ENCODE measurements at regions not wholly inside any gene's neighbourhood (a gene's known extent, or its start where the extent isn't known, plus 50 kb on each side); places are given as distances from the start of the nearest gene placed in this dataset.
A peak's percentile ranks its signal among the peaks of the same experiment; 100 is the strongest.

DNA sequence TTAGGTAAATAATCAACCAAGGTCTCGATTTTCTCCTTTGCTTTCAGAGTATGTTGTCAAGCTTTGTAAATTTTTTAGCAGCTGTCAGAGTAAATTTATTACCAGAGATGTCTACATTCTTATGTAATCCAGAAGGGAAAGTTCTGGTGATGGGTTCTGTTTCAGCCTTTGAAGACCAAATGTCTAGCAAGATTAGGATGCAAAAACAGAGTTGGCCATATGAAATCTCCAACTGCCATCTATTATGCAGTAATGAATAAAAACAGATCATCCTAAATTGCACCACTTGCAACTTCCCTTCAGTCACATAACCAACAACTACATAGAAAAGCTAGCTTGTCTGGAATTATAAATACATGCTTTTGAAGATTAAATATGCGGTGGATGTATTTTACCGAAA is 826.8 kb upstream of the KIF2B start:
- intact Hi-C loops (cut with DNase I), result no loop called here
- no peaks in the 10 kb centered on the region for H3K4me1 ChIP-seq (ENCODE audit: control insufficient read depth in 2 of 3, insufficient read depth in 2 of 3, low read depth in 1 of 3, low read length in 3 of 3)
- H3K27me3 ChIP-seq (ENCODE audit: control insufficient read depth, insufficient read depth, low read length), result no peaks in the 10 kb centered on the region
- no peaks in the 10 kb centered on the region for H3K36me3 ChIP-seq (ENCODE audit: control insufficient read depth in 2 of 3, insufficient read depth in 3 of 3, low read length in 3 of 3)
- H3K9ac ChIP-seq (ENCODE audit: low read length in 3 of 3), result no peak overlapping the region
- FAIRE-seq (no peak), DNase-seq (no peak)
- TF ChIP-seq CTCF (IDR thresholded peaks at IDR 0.05; ENCODE audit: borderline replicate concordance, extremely low read depth, insufficient read depth), result no peak
- peaks cover 0 to 4% (median 0%) of the 10 kb centered on the region in 3 donors for H3K9me3 ChIP-seq (ENCODE audit: control insufficient read depth in 2 of 3, insufficient read depth in 1 of 3, low read length in 3 of 3)
- no peak overlapping the region for H3K27ac ChIP-seq (ENCODE audit: low read depth in 2 of 2, low read length in 2 of 2)
- no peak overlapping the region for H3K4me3 ChIP-seq (ENCODE audit: low read length in 3 of 3)

DNA sequence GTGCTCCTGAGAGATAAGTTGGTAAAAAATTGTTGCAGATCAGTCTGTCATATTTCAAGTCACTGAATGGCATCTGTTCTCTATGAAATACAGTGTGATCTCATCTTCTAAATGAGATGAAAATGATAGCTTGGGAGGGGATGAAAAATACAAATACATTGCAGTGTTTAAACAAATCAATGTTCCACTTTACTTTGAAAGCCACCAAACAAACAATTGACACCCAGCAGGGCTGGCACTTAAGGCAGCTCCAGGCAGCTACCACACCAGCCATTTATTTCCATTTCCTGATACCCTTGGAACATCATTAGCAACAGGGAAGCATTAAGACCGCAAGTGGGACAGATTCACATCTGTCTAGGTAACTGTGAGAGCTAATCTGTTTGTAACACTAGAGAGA is 827.6 kb upstream of the KIF2B start:
- no peak overlapping the region for H3K4me3 ChIP-seq (ENCODE audit: low read length in 3 of 3)
- H3K27me3 ChIP-seq (ENCODE audit: control insufficient read depth, insufficient read depth, low read length), result no peaks in the 10 kb centered on the region
- no peaks in the 10 kb centered on the region for H3K36me3 ChIP-seq (ENCODE audit: control insufficient read depth in 2 of 3, insufficient read depth in 3 of 3, low read length in 3 of 3)
- intact Hi-C loops (cut with DNase I), result no loop called here
- no peak overlapping the region for H3K27ac ChIP-seq (ENCODE audit: low read depth in 2 of 2, low read length in 2 of 2)
- DNase-seq (no peak), FAIRE-seq (no peak)
- peaks cover 0 to 4% (median 0%) of the 10 kb centered on the region in 3 donors for H3K9me3 ChIP-seq (ENCODE audit: control insufficient read depth in 2 of 3, insufficient read depth in 1 of 3, low read length in 3 of 3)
- no peak overlapping the region for H3K9ac ChIP-seq (ENCODE audit: low read length in 3 of 3)
- H3K4me1 ChIP-seq (ENCODE audit: control insufficient read depth in 2 of 3, insufficient read depth in 2 of 3, low read depth in 1 of 3, low read length in 3 of 3), result no peaks in the 10 kb centered on the region
- TF ChIP-seq CTCF (IDR thresholded peaks at IDR 0.05; ENCODE audit: borderline replicate concordance, extremely low read depth, insufficient read depth), result no peak

DNA sequence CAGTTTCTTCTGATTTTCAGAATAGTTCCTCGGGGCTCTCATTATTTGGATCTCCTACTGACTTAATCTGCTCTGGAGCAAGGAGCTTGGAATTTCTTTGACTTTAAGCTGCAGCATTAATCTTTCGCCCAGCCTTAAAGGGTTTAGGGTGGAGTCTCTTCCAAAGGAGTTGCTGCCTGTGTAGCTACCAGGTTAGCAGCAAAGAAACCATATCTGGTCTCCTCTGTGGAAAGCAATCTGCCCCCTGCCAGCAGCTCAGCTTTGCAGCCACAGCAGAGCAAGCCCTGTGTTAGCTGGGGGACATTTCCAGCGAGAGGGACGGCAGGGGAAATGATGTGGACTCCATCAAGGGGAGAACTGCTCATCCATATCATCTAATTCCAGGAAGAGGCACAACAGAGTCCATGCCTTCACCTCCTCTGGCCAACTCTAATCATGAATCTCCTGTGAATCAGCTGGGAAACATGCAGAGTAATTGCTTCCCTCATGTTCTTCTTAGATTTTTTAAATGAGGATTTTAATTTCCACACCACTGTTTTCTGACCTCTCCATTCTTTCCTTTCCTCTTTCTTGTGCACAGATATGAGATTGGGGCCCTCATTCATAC is 827.6 kb upstream of the CA10 start:
- FAIRE-seq (no peak), DNase-seq (peak in 3 of 5 donors; percentile 3 to 27 (median 9))
- Histone ChIP-seq H3K4me1 (ENCODE audit: control insufficient read depth in 2 of 3, insufficient read depth in 2 of 3, low read depth in 1 of 3, low read length in 3 of 3) (no peaks in the 10 kb centered on the region), H3K27ac (ENCODE audit: low read depth in 2 of 2, low read length in 2 of 2) (no peak overlapping the region), H3K36me3 (ENCODE audit: control insufficient read depth in 2 of 3, insufficient read depth in 3 of 3, low read length in 3 of 3) (no peaks in the 10 kb centered on the region), H3K9ac (ENCODE audit: low read length in 3 of 3) (no peak overlapping the region), H3K27me3 (ENCODE audit: control insufficient read depth, insufficient read depth, low read length) (no peaks in the 10 kb centered on the region), H3K9me3 (ENCODE audit: control insufficient read depth in 2 of 3, insufficient read depth in 1 of 3, low read length in 3 of 3) (no peaks in the 10 kb centered on the region), H3K4me3 (ENCODE audit: low read length in 3 of 3) (no peak overlapping the region)
- no peak for TF ChIP-seq CTCF (IDR thresholded peaks at IDR 0.05; ENCODE audit: borderline replicate concordance, extremely low read depth, insufficient read depth)
- intact Hi-C loops (cut with DNase I), result no loop called here

DNA sequence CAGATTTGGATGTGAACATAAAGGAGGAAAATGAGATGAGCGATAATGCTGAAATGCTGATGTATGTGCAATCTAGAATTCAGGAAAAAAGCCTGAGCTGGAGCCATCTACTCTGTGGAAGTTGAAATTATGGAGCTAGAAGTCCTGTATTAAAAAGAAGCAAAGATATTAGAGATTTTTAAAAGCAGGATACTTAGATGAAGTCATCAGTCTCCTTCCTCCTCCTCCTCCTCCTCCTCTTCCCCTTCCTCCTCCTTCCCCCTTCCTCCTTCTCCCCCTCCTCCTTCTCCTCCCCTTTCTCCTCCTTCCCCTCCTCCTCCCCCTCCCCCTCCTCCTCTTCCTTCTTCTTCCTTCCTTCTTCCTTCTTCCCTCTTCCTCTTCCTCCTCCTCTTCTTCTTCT is 823.8 kb upstream of the CA10 start:
- intact Hi-C loops (cut with DNase I), result no loop called here
- TF ChIP-seq CTCF (IDR thresholded peaks at IDR 0.05; ENCODE audit: borderline replicate concordance, extremely low read depth, insufficient read depth), result no peak
- Histone ChIP-seq H3K4me3 (ENCODE audit: low read length in 3 of 3) (no peak overlapping the region), H3K9ac (ENCODE audit: low read length in 3 of 3) (no peak overlapping the region), H3K27ac (ENCODE audit: low read depth in 2 of 2, low read length in 2 of 2) (no peak overlapping the region), H3K9me3 (ENCODE audit: control insufficient read depth in 2 of 3, insufficient read depth in 1 of 3, low read length in 3 of 3) (no peaks in the 10 kb centered on the region), H3K36me3 (ENCODE audit: control insufficient read depth in 2 of 3, insufficient read depth in 3 of 3, low read length in 3 of 3) (no peaks in the 10 kb centered on the region), H3K27me3 (ENCODE audit: control insufficient read depth, insufficient read depth, low read length) (no peaks in the 10 kb centered on the region), H3K4me1 (ENCODE audit: control insufficient read depth in 2 of 3, insufficient read depth in 2 of 3, low read depth in 1 of 3, low read length in 3 of 3) (no peaks in the 10 kb centered on the region)
- DNase-seq, result no peak
- FAIRE-seq, result no peak

Measured in kidney (tissue), 13 donors.